ENCODE measurements at regions not wholly inside any gene's neighbourhood (a gene's known extent, or its start where the extent isn't known, plus 50 kb on each side); places are given as distances from the start of the nearest gene placed in this dataset.

DNA sequence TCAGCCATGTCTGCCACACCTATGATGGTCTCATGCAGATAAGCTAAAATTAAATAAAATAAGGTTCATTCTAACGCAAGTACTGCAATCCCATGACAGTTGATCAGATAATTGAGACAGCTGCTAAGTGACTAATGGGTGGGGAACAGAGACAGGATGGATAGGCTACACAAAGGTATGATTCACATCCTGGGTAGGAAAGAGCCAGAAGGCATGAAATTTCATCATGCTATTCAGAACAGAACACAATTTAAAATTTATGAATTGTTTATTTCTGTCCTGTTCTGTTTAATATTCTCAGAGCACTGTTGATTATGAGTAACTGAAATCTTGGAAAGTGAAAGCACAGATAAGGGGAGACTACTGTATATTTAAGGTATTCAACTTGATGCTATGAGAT lies 381.8 kb upstream of the SORCS1 start:
- TF ChIP-seq, protein P1, sequence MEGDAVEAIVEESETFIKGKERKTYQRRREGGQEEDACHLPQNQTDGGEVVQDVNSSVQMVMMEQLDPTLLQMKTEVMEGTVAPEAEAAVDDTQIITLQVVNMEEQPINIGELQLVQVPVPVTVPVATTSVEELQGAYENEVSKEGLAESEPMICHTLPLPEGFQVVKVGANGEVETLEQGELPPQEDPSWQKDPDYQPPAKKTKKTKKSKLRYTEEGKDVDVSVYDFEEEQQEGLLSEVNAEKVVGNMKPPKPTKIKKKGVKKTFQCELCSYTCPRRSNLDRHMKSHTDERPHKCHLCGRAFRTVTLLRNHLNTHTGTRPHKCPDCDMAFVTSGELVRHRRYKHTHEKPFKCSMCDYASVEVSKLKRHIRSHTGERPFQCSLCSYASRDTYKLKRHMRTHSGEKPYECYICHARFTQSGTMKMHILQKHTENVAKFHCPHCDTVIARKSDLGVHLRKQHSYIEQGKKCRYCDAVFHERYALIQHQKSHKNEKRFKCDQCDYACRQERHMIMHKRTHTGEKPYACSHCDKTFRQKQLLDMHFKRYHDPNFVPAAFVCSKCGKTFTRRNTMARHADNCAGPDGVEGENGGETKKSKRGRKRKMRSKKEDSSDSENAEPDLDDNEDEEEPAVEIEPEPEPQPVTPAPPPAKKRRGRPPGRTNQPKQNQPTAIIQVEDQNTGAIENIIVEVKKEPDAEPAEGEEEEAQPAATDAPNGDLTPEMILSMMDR (IDR thresholded peaks at IDR 0.05) = no peak
- TF ChIP-seq POLR2A (IDR thresholded peaks at IDR 0.05) = no peak

Data from tibial nerve (tissue), 3 donors.